AG04449 (cell line): ENCODE measurements at regions not wholly inside any gene's neighbourhood (a gene's known extent, or its start where the extent isn't known, plus 50 kb on each side); places are given as distances from the start of the nearest gene placed in this dataset.
"Not testable (repeated sequence)": the region's sequence is repeated elsewhere in the genome, so short reads cannot be mapped to it uniquely, and the experiment has no call there.

Experiments
- CTCF ChIA-PET: fragments of 350-600 bp; formaldehyde crosslinking; extraction: SDS; loops from one replicate; lab custom pipeline; 2021; ENCODE audit warnings: antibody characterized with exemption; lab: Yijun Ruan, JAX
- POLR2A ChIA-PET: fragments of 400-600, 350-600 bp; formaldehyde crosslinking; extraction: SDS; loops from one replicate; lab custom pipeline; 2020; ENCODE audit warnings: antibody characterized with exemption, inconsistent platforms; lab: Yijun Ruan, JAX
- DNase-seq: peaks from one replicate; pipeline ENCODE4 v3.0.0-alpha.2; 2010; ENCODE audit warnings: low read depth, low spot score
- H3K4me3 ChIP-seq: 2 replicates; pipeline ENCODE4 v1.5.1; 2011; ENCODE audit warnings: low read depth, mild to moderate bottlenecking, control low read depth, low read length
- CTCF ChIP-seq: IDR thresholded peaks from one replicate; pipeline ENCODE4 v1.5.1; 2011; ENCODE audit warnings: mild to moderate bottlenecking, moderate library complexity, low read length, control low read depth, inconsistent platforms; ENCODE audit not compliant: insufficient read depth; ENCODE audit errors: missing control alignments

GRCh38 chr22:17284888-17285287 is 65.7 kb upstream of the ADA2 start:
- ChIA-PET CTCF (no interaction called here), POLR2A (no interaction called here)
- no peak overlapping the region for H3K4me3 ChIP-seq
- TF ChIP-seq CTCF: no peak
- no peak for DNase-seq

DNA sequence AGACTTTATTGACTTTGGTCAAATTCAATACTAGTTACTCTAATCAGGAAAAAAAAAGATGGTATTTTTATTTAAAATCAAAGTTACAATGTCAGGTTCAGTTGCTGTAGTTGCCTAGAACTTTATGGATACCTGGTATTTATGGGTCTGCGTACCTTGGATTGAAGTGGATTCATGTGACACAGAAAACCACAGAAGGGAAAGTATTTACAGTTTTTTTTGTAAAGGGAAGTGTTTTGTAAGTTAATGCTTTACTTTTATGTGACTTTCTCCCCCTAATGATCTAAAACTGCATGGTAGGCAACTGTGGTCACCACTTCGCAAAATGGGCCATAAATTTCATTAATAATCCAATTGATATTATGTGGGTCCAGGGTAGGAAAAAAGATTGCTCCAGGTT is 65.2 kb upstream of the ADA2 start:
- no peak for TF ChIP-seq CTCF
- H3K4me3 ChIP-seq: no peak overlapping the region
- ChIA-PET POLR2A (no interaction called here), CTCF (no interaction called here)
- DNase-seq: no peak

DNA sequence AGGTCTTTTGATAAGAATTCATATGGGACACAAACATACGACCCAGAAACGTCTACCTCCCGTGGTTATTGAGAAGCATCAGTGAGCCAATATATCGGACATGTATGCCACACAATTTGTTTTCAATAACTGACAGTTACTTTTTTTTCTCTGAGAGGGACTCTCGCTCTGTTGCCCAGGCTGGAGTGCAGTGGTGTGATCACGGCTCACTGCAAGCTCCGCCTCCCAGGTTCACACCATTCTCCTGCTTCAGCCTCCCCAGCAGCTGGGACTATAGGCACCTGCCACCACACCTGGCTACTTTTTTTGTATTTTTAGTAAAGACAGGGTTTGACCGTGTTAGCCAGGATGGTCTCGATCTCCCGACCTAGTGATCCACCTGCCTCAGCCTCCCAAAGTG is 64.6 kb upstream of the ADA2 start:
- H3K4me3 ChIP-seq, DNase-seq, CTCF ChIA-PET, POLR2A ChIA-PET: not testable (repeated sequence)

GRCh38 chr22:17283423-17283822 is 64.2 kb upstream of the ADA2 start:
- ChIA-PET POLR2A (no interaction called here), CTCF (no interaction called here)
- H3K4me3 ChIP-seq: no peak overlapping the region
- no peak for DNase-seq
- TF ChIP-seq CTCF: no peak

- DNase-seq: no peak
- no peak for TF ChIP-seq CTCF
- CTCF ChIA-PET: no interaction called here
- H3K4me3 ChIP-seq: no peak overlapping the region
- POLR2A ChIA-PET: no interaction called here
These were observed 62.2 kb upstream of the ADA2 start for GRCh38 chr22:17281440-17281841.

DNA sequence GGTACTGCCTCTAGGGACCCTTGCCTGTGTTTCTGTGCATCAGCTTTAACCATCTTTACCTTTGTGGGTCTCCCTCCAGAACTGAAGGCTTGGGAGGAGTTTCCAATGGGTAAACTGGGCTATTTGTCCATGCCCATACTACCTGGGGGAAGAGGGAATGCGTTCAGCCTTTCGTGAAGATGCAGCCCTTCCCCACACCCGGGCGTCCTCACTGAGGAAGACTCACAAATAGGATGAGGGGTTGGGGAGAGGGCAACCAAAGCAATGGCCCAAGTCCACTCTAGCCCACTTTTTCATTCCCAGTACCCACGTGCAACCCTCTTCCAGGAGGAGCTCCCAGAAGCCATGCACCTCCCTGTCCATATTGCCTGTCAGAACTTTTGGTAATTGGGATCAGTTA is 61.8 kb upstream of the ADA2 start:
- no peak for TF ChIP-seq CTCF
- ChIA-PET POLR2A (no interaction called here), CTCF (no interaction called here)
- no peak overlapping the region for H3K4me3 ChIP-seq
- DNase-seq: no peak

DNA sequence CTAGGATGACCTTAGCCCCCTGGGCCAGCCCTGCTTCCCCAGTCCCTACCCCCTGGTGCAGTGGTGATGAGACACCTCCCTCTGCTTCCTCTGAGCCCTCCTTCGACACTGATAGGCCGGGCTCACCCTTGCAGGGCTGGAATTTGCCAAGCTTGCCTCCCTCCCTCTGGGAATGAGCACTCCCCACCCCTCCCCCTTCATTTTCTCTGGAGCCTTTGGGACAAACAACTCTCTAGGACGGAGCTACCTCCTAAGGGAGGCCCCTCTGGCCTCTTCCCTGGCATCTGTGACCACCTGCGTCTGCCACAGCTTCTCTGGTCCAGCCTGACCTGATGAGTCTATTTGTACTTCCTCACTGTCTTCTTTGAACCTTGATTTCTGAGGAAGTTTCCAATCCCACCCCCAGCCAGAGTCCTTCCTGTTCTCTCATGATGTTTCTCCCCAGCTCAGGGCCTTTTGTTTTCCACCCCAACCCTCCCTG is 53.3 kb upstream of the ADA2 start:
- POLR2A ChIA-PET: no interaction called here
- DNase-seq: no peak
- no peak for TF ChIP-seq CTCF
- CTCF ChIA-PET: no interaction called here
- no peak overlapping the region for H3K4me3 ChIP-seq
